Type B pancreatic cell (in vitro differentiated cells): ENCODE measurements at regions not wholly inside any gene's neighbourhood (a gene's known extent, or its start where the extent isn't known, plus 50 kb on each side); places are given as distances from the start of the nearest gene placed in this dataset.

Experiments
- DNase-seq: peaks from one replicate; pipeline ENCODE4 v3.0.0; 2021; ENCODE audit warnings: mixed read lengths; ENCODE audit not compliant: unreplicated experiment; ENCODE audit errors: extremely low spot score
- H3K27ac Mint-ChIP-seq: 2 replicates; pipeline ENCODE4 v1.8.0; 2021; ENCODE audit warnings: mild to moderate bottlenecking, mixed read lengths
- H3K27me3 Mint-ChIP-seq: 2 replicates; pipeline ENCODE4 v1.8.0; 2021; ENCODE audit warnings: mixed read lengths
- H3K36me3 Mint-ChIP-seq: 2 replicates; pipeline ENCODE4 v1.8.0; 2021; ENCODE audit warnings: mixed read lengths
- H3K4me1 Mint-ChIP-seq: one replicate; pipeline ENCODE4 v1.8.0; 2021; ENCODE audit warnings: mixed read lengths; ENCODE audit not compliant: unreplicated experiment
- H3K4me3 Mint-ChIP-seq: 2 replicates; pipeline ENCODE4 v1.8.0; 2021; ENCODE audit warnings: mild to moderate bottlenecking, mixed read lengths
- H3K9me3 Mint-ChIP-seq: 2 replicates; pipeline ENCODE4 v1.8.0; 2021; ENCODE audit warnings: mixed read lengths
- TF ChIP-seq, protein P1 (sequence below): fragments of 200-600 bp; sonication (generic); conservative IDR thresholded peaks from 2 replicates; pipeline ENCODE4 v1.5.0; 2021; ENCODE audit warnings: antibody characterized with exemption, mild to moderate bottlenecking

- Mint-ChIP-seq H3K36me3 (no peaks in the 10 kb centered on the region), H3K27ac (no peak overlapping the region)
These were observed 991.4 kb upstream of the CELF4 start for GRCh38 chr18:38557006-38557405.

GRCh38 chr18:38552732-38553321 is 987.2 kb upstream of the CELF4 start:
- Mint-ChIP-seq H3K4me3 (no peak overlapping the region), H3K36me3 (no peaks in the 10 kb centered on the region), H3K27ac (no peak overlapping the region), H3K4me1 (peaks cover 8% of the 10 kb centered on the region), H3K9me3 (no peaks in the 10 kb centered on the region), H3K27me3 (no peaks in the 10 kb centered on the region)
- TF ChIP-seq, protein P1, sequence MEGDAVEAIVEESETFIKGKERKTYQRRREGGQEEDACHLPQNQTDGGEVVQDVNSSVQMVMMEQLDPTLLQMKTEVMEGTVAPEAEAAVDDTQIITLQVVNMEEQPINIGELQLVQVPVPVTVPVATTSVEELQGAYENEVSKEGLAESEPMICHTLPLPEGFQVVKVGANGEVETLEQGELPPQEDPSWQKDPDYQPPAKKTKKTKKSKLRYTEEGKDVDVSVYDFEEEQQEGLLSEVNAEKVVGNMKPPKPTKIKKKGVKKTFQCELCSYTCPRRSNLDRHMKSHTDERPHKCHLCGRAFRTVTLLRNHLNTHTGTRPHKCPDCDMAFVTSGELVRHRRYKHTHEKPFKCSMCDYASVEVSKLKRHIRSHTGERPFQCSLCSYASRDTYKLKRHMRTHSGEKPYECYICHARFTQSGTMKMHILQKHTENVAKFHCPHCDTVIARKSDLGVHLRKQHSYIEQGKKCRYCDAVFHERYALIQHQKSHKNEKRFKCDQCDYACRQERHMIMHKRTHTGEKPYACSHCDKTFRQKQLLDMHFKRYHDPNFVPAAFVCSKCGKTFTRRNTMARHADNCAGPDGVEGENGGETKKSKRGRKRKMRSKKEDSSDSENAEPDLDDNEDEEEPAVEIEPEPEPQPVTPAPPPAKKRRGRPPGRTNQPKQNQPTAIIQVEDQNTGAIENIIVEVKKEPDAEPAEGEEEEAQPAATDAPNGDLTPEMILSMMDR, result no peak
- DNase-seq, result no peak

More at GRCh38 chr18:38557006-38557405, 991.4 kb upstream of the CELF4 start:
- TF ChIP-seq, protein P1, result no peak
- H3K27me3 Mint-ChIP-seq, result no peaks in the 10 kb centered on the region
- DNase-seq, result no peak
- no peaks in the 10 kb centered on the region for H3K9me3 Mint-ChIP-seq
- H3K4me3 Mint-ChIP-seq, result no peak overlapping the region
- H3K4me1 Mint-ChIP-seq, result peaks cover 8% of the 10 kb centered on the region

DNA sequence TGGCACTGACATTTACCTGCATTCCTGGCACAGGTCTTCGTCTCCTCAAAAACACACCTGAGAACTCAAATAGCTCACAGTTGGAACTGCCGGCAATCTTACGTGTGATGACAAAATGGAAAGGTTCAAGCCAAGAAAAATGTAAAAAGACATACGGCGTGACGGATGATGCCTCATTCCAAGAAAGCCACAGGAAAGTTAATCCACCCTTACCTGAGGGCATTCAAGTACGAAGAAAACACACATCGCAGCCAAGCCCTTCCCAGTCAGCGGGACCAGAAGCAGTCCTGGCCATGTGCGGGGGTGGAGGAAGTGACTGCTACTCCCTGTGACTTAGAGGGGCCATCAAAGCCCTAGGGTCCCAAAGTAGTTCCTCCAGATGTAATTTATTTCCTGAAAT is 986.3 kb upstream of the CELF4 start:
- H3K27me3 Mint-ChIP-seq, result no peaks in the 10 kb centered on the region
- H3K4me1 Mint-ChIP-seq, result peaks cover 8% of the 10 kb centered on the region
- no peaks in the 10 kb centered on the region for H3K9me3 Mint-ChIP-seq
- peak overlapping the region; percentile 13 for H3K4me3 Mint-ChIP-seq
- H3K36me3 Mint-ChIP-seq, result no peaks in the 10 kb centered on the region
- TF ChIP-seq, protein P1, result no peak
- no peak for DNase-seq
- H3K27ac Mint-ChIP-seq, result no peak overlapping the region

- Mint-ChIP-seq H3K36me3 (no peaks in the 10 kb centered on the region), H3K27ac (no peak overlapping the region), H3K4me3 (no peak overlapping the region), H3K9me3 (no peaks in the 10 kb centered on the region), H3K4me1 (no peaks in the 10 kb centered on the region), H3K27me3 (no peaks in the 10 kb centered on the region)
- TF ChIP-seq, protein P1, result peak; percentile 48
- DNase-seq, result no peak
These were observed 979.5 kb upstream of the CELF4 start for GRCh38 chr18:38545071-38545470.

DNA sequence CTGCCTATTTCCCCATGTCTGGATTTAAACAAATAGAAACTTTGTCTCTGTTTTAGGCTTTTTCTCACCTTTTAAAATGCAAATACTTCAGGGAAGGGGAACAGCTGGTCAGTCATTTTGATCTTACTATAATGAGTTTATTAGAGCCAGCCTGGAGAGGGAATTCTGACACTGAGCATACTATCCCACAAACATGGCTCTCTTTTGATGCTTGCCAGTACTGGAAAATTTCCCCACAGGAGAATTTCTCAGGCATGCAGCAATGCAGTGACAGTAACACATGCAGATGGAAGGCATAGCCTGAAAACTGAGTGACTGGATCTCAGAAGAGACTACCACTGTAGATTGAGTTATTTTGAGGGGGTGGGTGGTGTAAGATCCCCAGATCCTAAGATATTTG is 974.3 kb upstream of the CELF4 start:
- DNase-seq, result no peak
- H3K9me3 Mint-ChIP-seq, result no peaks in the 10 kb centered on the region
- no peaks in the 10 kb centered on the region for H3K27me3 Mint-ChIP-seq
- TF ChIP-seq, protein P1, result no peak
- H3K4me3 Mint-ChIP-seq, result no peak overlapping the region
- no peaks in the 10 kb centered on the region for H3K4me1 Mint-ChIP-seq
- H3K27ac Mint-ChIP-seq, result no peak overlapping the region
- H3K36me3 Mint-ChIP-seq, result no peaks in the 10 kb centered on the region

DNA sequence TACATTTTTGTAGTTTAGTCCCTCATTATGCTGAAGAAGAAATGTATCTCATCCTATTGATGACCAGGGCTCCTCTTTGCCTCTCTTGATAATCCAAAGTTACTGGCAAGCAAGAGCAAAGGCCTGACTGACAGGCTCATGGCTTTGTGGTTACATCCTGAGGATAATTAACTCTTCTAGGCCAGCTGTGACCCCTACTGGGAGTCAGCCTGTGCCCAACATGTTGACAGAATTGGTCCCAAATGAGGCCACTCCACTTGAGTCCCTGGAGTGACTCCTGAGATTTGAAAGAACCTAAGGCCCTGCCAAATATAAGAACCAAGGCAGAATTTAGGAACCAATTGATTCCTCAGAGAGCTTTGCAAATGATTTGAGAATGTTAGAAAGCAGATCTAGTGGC is 973.8 kb upstream of the CELF4 start:
- no peaks in the 10 kb centered on the region for H3K36me3 Mint-ChIP-seq
- H3K4me1 Mint-ChIP-seq, result no peaks in the 10 kb centered on the region
- TF ChIP-seq, protein P1, result no peak
- H3K4me3 Mint-ChIP-seq, result no peak overlapping the region
- no peak overlapping the region for H3K27ac Mint-ChIP-seq
- no peak for DNase-seq
- H3K9me3 Mint-ChIP-seq, result no peaks in the 10 kb centered on the region
- H3K27me3 Mint-ChIP-seq, result no peaks in the 10 kb centered on the region
